ENCODE measurements at regions not wholly inside any gene's neighbourhood (a gene's known extent, or its start where the extent isn't known, plus 50 kb on each side); places are given as distances from the start of the nearest gene placed in this dataset.
A peak's percentile ranks its signal among the peaks of the same experiment; 100 is the strongest.

DNA sequence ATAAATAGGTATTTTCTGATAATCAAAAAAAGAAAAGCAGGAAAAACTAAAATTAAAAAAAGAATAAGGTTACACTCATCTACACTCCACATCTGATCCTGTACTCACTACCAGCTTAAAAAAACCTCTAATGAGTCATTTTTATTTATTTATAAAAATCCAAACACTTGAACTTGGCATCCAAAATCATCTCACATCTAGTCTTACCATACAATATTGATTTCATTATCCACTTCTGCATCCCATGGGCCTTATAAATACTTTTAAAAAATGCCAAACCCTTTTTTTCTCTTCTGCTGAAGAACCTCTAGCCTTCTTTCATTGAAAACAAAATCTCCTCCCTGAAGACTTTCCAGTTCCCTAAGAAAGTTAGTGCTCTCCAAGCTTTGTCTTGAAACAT lies 109.7 kb downstream of the TMTC3 start:
- no peak for ATAC-seq (ENCODE audit: low FRiP score in 2 of 2)
- H3K27me3 ChIP-seq, result no peaks in the 10 kb centered on the region
- no peak overlapping the region for H3K4me3 ChIP-seq

DNA sequence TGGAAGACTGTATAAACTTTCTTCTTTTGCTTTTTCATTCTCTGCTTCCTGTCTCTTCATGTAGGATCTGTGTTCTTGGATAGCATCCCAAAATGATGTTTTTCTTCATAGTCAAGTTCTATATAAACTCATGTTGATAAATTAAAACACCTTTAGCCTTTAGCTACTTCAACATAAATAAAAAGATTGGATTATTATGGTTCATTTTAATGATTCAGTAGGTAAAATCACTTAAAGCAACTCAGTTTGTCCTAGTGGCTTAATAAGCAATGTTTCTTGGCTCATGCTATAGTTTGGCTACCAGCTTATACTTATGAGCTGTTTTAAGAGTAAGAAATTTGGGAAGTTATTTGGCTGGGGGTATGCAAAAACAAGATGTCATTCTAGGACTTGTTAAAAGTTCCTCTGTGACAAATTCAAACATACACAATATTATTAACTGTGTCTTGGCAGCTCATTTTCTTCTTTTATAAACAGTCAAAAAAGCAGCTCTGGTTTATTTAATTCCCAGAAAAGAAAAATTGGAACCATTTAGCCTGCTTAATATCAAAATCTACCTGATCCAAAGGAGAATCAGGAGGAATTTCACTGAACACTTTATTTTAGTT lies 111.4 kb downstream of the TMTC3 start:
- peak overlapping the region in 1 of 4 donors; percentile 19 for H3K27ac ChIP-seq
- no peaks in the 10 kb centered on the region for H3K9me3 ChIP-seq
- ATAC-seq (ENCODE audit: low FRiP score in 2 of 2) (no peak), DNase-seq (no peak)
- no peak overlapping the region for H3K4me3 ChIP-seq
- H3K27me3 ChIP-seq, result no peaks in the 10 kb centered on the region
- no peaks in the 10 kb centered on the region for H3K4me1 ChIP-seq
- no peaks in the 10 kb centered on the region for H3K36me3 ChIP-seq
- TF ChIP-seq, protein P1, sequence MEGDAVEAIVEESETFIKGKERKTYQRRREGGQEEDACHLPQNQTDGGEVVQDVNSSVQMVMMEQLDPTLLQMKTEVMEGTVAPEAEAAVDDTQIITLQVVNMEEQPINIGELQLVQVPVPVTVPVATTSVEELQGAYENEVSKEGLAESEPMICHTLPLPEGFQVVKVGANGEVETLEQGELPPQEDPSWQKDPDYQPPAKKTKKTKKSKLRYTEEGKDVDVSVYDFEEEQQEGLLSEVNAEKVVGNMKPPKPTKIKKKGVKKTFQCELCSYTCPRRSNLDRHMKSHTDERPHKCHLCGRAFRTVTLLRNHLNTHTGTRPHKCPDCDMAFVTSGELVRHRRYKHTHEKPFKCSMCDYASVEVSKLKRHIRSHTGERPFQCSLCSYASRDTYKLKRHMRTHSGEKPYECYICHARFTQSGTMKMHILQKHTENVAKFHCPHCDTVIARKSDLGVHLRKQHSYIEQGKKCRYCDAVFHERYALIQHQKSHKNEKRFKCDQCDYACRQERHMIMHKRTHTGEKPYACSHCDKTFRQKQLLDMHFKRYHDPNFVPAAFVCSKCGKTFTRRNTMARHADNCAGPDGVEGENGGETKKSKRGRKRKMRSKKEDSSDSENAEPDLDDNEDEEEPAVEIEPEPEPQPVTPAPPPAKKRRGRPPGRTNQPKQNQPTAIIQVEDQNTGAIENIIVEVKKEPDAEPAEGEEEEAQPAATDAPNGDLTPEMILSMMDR (IDR thresholded peaks at IDR 0.05), result no peak
- TF ChIP-seq POLR2AphosphoS5 (IDR thresholded peaks at IDR 0.05), result no peak
- TF ChIP-seq EP300 (IDR thresholded peaks at IDR 0.05), result no peak
- TF ChIP-seq POLR2A (IDR thresholded peaks at IDR 0.05), result no peak

More for the DNA sequence above, 109.7 kb downstream of the TMTC3 start:
- Histone ChIP-seq H3K27ac (no peak overlapping the region), H3K4me1 (no peaks in the 10 kb centered on the region), H3K36me3 (no peaks in the 10 kb centered on the region), H3K9me3 (no peaks in the 10 kb centered on the region)
- no peak for DNase-seq
- TF ChIP-seq, protein P1 (IDR thresholded peaks at IDR 0.05), result no peak
- no peak for TF ChIP-seq EP300 (IDR thresholded peaks at IDR 0.05)
- no peak for TF ChIP-seq POLR2A (IDR thresholded peaks at IDR 0.05)
- no peak for TF ChIP-seq POLR2AphosphoS5 (IDR thresholded peaks at IDR 0.05)

DNA sequence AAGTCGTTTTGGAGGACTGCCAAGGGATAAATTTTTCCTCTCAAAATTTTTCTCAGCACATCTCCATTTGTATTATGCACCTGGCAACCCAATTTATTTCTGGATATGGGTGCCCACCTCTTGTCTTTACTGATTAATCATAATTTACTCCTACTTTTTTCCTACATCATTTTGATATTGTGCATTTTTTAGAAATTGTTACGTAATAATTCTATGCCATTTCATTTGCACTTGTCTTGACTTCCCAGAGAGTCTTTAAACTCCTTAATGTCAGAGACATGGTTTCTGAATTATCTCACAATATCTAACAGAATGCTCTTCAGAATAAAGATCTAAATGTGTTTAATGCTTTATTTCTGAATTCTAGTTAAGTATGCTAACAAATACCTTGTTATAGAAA lies 113.1 kb downstream of the TMTC3 start:
- H3K9me3 ChIP-seq, result no peaks in the 10 kb centered on the region
- no peak for TF ChIP-seq POLR2AphosphoS5 (IDR thresholded peaks at IDR 0.05)
- no peak for TF ChIP-seq EP300 (IDR thresholded peaks at IDR 0.05)
- no peak for TF ChIP-seq POLR2A (IDR thresholded peaks at IDR 0.05)
- TF ChIP-seq, protein P1 (IDR thresholded peaks at IDR 0.05), result no peak
- no peak overlapping the region for H3K27ac ChIP-seq
- ATAC-seq (ENCODE audit: low FRiP score in 2 of 2) (no peak), DNase-seq (no peak)
- WGBS, 2 donors, result 85 to 90% methylated on average over 2 of the region's 2 CpGs
- no peaks in the 10 kb centered on the region for H3K4me1 ChIP-seq
- H3K4me3 ChIP-seq, result no peak overlapping the region
- H3K27me3 ChIP-seq, result no peaks in the 10 kb centered on the region
- no peaks in the 10 kb centered on the region for H3K36me3 ChIP-seq

DNA sequence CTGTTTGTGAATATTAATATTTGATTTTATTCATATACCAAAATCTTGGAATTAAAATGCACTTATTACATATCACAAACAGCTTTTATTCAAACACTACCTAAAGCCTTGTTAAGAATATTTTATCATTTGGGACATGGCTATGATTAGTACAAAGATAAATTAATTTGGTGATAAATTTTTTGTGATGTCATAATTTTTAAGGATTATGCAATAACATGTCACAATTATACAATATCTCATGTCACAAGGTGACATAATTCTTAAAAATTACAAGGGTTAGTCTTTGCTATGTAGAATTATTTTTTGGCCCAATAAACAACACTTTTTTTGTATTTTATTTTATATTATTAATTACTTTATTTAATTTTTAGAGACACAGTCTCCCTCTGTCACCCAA lies 113.7 kb downstream of the TMTC3 start:
- DNase-seq, result no peak
- no peaks in the 10 kb centered on the region for H3K36me3 ChIP-seq
- TF ChIP-seq POLR2AphosphoS5 (IDR thresholded peaks at IDR 0.05), result no peak
- TF ChIP-seq, protein P1 (IDR thresholded peaks at IDR 0.05), result no peak
- no peak for ATAC-seq (ENCODE audit: low FRiP score in 2 of 2)
- no peaks in the 10 kb centered on the region for H3K27me3 ChIP-seq
- H3K4me1 ChIP-seq, result no peaks in the 10 kb centered on the region
- no peak overlapping the region for H3K27ac ChIP-seq
- H3K9me3 ChIP-seq, result no peaks in the 10 kb centered on the region
- H3K4me3 ChIP-seq, result no peak overlapping the region

DNA sequence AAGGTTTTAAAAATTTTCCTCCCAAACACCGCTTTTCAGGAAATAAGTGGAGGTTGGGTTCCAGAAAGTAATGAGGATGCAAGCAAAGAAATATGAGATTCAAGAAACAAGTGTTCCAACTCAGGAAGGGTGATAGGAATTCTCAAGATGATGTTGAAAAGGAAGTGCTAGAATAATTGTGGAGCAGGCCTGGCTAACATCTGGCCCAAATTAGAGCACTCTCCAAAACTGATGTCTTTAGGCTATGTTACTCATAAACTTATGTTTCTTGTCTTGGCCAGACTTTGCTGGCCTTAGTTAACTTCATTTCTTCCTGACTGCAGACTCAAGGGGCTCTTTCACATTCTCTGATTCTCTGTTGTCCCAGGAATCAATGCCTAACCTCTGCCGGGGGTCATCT lies 116.3 kb downstream of the TMTC3 start:
- DNase-seq (no peak), ATAC-seq (ENCODE audit: low FRiP score in 2 of 2) (no peak)
- no peak overlapping the region for H3K27ac ChIP-seq
- no peaks in the 10 kb centered on the region for H3K9me3 ChIP-seq
- WGBS, 2 donors, result 92 to 98% methylated on average over 2 of the region's 2 CpGs
- H3K4me3 ChIP-seq, result no peak overlapping the region
- H3K36me3 ChIP-seq, result no peaks in the 10 kb centered on the region
- TF ChIP-seq POLR2AphosphoS5 (IDR thresholded peaks at IDR 0.05) (no peak), POLR2A (IDR thresholded peaks at IDR 0.05) (no peak), EP300 (IDR thresholded peaks at IDR 0.05) (no peak)
- TF ChIP-seq, protein P1 (IDR thresholded peaks at IDR 0.05), result no peak
- H3K27me3 ChIP-seq, result no peaks in the 10 kb centered on the region
- no peaks in the 10 kb centered on the region for H3K4me1 ChIP-seq

Data from upper lobe of left lung (tissue), 6 donors.